Ovary (tissue), 7 donors: ENCODE measurements at regions not wholly inside any gene's neighbourhood (a gene's known extent, or its start where the extent isn't known, plus 50 kb on each side); places are given as distances from the start of the nearest gene placed in this dataset.

Experiments
- DNase-seq, 5 donors: peaks; one replicate each; pipeline ENCODE4 v3.0.0-alpha.2; 2019 to 2020
- H3K27ac ChIP-seq, 2 donors: fragments of 200-600 bp; one replicate each; pipeline versions ENCODE4 v1.5.1 to v1.8.0; 2019 to 2022
- H3K27me3 ChIP-seq: fragments of 200-600 bp; one replicate; pipeline ENCODE4 v1.8.0; 2022
- H3K36me3 ChIP-seq: fragments of 200-600 bp; sonication (generic); one replicate; pipeline ENCODE4 v1.5.1; 2019
- H3K4me1 ChIP-seq: one replicate; pipeline ENCODE4 v1.8.1; 2013; ENCODE audit warnings: mild to moderate bottlenecking, moderate library complexity; ENCODE audit not compliant: insufficient read depth
- H3K4me3 ChIP-seq: fragments of 200-600 bp; sonication (generic); one replicate; pipeline ENCODE4 v1.5.1; 2017
- H3K9me3 ChIP-seq, 2 donors: fragments of 200-600 bp in 1 of 2; sonication (generic) in 1 of 2; one replicate each; pipeline versions ENCODE4 v1.5.1 to v1.8.1; 2013 to 2019; ENCODE audit warnings: mild to moderate bottlenecking in 1 of 2, moderate library complexity in 1 of 2
- EP300 ChIP-seq: sonication (generic); formaldehyde crosslinking; IDR thresholded peaks from one replicate; pipeline ENCODE4 v1.6.1; 2017; ENCODE audit warnings: antibody characterized with exemption
- POLR2A ChIP-seq: fragments of 450-650 bp; IDR thresholded peaks from one replicate; pipeline ENCODE4 v1.6.1; 2017; ENCODE audit warnings: antibody characterized with exemption, mild to moderate bottlenecking, moderate library complexity
- WGBS, 3 donors: extraction: QIAGEN DNeasy Blood & Tissue Kit in 1 of 3; methylation state at CpG; one replicate each; pipeline versions ENCODE4 v1.1.5 to v1.1.7; 2013 to 2017; 5-methylcytosine and 5-hydroxymethylcytosine counted together
- intact Hi-C, 4 donors: fragments of 100-400 bp; cut with DNase I; formaldehyde crosslinking; loops; one replicate each; pipeline versions ENCODE4 v1.11.0 to v1.15.1; 2022 to 2023
- TF ChIP-seq, protein P1 (sequence below), 3 donors: fragments of 450-650 bp in 2 of 3; fragments of 200-600 bp in 1 of 3; IDR thresholded peaks; one replicate each; pipeline versions ENCODE4 v1.5.1 to v1.8.0; 2016 to 2022; ENCODE audit warnings: antibody characterized with exemption in 3 of 3, mild to moderate bottlenecking in 1 of 3
- donor health status: DM: no; HTN: no; CAD: no; lungs with moderate emphysema.
- donor health status: DM: no; HTN: no; CAD: no.
- donor health status: Bipolar disorder and iron deficiency.
- donor health status: DM: no; HTN: no; CAD: no.
- donor health status: DM: yes; HTN: yes; CAD: no.

DNA sequence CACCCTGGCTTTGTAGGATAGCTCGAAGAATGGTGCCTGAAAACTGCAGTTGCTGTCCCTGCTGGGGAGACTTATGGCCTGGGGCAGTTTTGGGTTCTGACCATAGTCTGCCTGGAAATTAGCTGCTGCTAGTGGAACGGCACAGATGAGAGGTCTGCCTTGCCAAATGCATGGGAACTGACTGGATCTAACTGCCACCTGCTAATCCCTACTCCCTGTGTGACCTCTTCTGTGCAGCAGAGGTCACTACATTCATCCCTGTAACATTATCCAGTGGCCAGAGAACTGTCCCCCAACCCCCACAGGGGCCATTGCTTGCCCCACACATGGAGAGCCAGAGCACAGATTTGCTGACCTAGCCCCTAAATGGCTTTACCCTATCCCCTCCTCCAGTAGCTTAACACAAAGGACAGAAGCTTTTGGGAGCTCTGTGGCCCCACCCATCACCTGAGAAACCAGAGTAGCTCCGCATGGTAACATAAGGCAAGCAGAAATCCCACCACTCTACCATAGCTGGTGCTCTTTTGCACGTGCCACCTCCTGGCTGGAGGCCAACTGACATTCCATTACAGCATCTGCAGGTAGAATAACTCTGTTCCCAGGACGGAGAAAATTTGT, 840.0 kb downstream of the EPHA3 start:
- Histone ChIP-seq H3K4me3 (no peak overlapping the region), H3K4me1 (no peaks in the 10 kb centered on the region), H3K9me3 (no peaks in the 10 kb centered on the region), H3K27me3 (no peaks in the 10 kb centered on the region), H3K36me3 (no peaks in the 10 kb centered on the region), H3K27ac (no peak overlapping the region)
- intact Hi-C loops = no loop called here
- WGBS, 3 donors = 74 to 90% (median 74%) methylated on average over 5 of the region's 5 CpGs
- DNase-seq = no peak
- TF ChIP-seq EP300 (no peak), POLR2A (no peak)
- TF ChIP-seq, protein P1, sequence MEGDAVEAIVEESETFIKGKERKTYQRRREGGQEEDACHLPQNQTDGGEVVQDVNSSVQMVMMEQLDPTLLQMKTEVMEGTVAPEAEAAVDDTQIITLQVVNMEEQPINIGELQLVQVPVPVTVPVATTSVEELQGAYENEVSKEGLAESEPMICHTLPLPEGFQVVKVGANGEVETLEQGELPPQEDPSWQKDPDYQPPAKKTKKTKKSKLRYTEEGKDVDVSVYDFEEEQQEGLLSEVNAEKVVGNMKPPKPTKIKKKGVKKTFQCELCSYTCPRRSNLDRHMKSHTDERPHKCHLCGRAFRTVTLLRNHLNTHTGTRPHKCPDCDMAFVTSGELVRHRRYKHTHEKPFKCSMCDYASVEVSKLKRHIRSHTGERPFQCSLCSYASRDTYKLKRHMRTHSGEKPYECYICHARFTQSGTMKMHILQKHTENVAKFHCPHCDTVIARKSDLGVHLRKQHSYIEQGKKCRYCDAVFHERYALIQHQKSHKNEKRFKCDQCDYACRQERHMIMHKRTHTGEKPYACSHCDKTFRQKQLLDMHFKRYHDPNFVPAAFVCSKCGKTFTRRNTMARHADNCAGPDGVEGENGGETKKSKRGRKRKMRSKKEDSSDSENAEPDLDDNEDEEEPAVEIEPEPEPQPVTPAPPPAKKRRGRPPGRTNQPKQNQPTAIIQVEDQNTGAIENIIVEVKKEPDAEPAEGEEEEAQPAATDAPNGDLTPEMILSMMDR (IDR thresholded peaks at IDR 0.05) = no peak

DNA sequence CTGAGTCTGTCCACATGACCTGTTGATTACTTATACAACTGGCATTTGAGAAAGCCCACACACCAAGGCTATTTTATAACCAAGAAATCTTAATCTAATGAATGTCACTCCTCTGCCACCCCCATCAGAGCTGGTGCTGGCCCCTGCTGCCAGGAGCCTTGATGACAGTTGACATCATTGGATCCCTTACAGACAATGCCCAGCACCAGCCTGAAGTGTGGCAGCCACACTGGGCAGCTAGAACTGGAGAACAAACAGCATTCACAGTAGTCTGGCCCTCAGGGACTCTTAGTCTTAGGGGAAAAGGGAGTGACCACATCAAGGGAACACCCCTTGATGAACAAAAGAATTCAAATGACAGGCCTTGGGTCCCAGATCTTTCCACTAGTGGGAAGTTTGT, 840.6 kb downstream of the EPHA3 start:
- intact Hi-C loops = no loop called here
- no peaks in the 10 kb centered on the region for H3K27me3 ChIP-seq
- no peaks in the 10 kb centered on the region for H3K36me3 ChIP-seq
- no peaks in the 10 kb centered on the region for H3K4me1 ChIP-seq
- no peak for DNase-seq
- H3K27ac ChIP-seq = no peak overlapping the region
- no peaks in the 10 kb centered on the region for H3K9me3 ChIP-seq
- TF ChIP-seq POLR2A (no peak), EP300 (no peak)
- TF ChIP-seq, protein P1 (IDR thresholded peaks at IDR 0.05) = no peak
- H3K4me3 ChIP-seq = no peak overlapping the region

DNA sequence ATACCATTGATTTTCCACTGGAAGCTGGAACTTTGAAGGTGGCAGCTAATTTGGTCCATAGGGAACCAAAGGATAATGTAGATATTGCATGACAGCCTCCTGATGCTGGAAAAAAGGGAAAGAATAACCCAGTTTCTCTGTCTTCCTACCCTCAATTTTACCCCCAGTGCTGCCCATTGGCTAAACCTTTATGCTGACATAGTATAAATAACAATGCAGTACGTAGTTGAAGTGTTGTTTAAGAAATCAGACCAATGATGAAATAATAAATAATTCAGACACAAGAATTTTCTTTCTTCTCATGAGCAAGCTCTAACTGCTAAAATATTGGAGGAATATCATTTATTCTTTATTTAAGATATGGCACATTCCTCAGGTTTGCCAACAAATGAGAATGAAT, 843.4 kb downstream of the EPHA3 start:
- Histone ChIP-seq H3K4me3 (no peak overlapping the region), H3K27ac (no peak overlapping the region), H3K27me3 (no peaks in the 10 kb centered on the region), H3K36me3 (no peaks in the 10 kb centered on the region), H3K4me1 (no peaks in the 10 kb centered on the region), H3K9me3 (no peaks in the 10 kb centered on the region)
- 46 to 65% (median 46%) methylated on average over 1 of the region's 1 CpG for WGBS, 3 donors
- intact Hi-C loops = no loop called here
- no peak for TF ChIP-seq EP300
- TF ChIP-seq, protein P1 (IDR thresholded peaks at IDR 0.05) = no peak
- no peak for TF ChIP-seq POLR2A
- DNase-seq = no peak

DNA sequence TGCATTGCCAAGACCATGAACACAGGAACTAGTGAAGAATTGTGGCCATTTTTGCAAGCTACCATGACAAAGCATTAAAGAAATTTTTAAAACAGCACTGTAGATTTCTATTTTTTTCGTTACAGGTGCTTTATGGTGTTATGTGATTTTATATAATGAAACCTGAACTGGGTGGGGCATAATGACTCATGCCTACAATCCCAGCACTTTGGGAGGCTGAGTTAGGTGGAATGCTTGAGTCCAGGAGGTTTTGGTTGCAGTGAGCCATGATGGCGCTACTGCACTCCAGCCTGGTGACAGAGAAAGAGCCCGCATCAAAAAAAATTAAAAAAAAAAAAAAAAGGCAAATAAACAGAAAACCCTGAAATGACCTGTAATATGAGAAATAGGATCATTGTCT, 846.7 kb downstream of the EPHA3 start:
- no peak for DNase-seq
- no peak for TF ChIP-seq EP300
- TF ChIP-seq POLR2A = no peak
- TF ChIP-seq, protein P1 (IDR thresholded peaks at IDR 0.05) = no peak
- Histone ChIP-seq H3K27ac (no peak overlapping the region), H3K9me3 (no peaks in the 10 kb centered on the region), H3K36me3 (no peaks in the 10 kb centered on the region), H3K4me1 (no peaks in the 10 kb centered on the region), H3K4me3 (no peak overlapping the region), H3K27me3 (no peaks in the 10 kb centered on the region)
- 91 to 98% (median 93%) methylated on average over 3 of the region's 3 CpGs for WGBS, 3 donors
- intact Hi-C loops = no loop called here
